AG09309 (cell line): ENCODE measurements at regions not wholly inside any gene's neighbourhood (a gene's known extent, or its start where the extent isn't known, plus 50 kb on each side); places are given as distances from the start of the nearest gene placed in this dataset.

Experiments used
- DNase-seq: peaks from one replicate; pipeline ENCODE4 v3.0.0-alpha.2; 2010; ENCODE audit warnings: low read depth
- H3K4me3 ChIP-seq: 2 replicates; pipeline ENCODE4 v1.5.1; 2011; ENCODE audit warnings: mild to moderate bottlenecking, low read depth, low read length, moderate library complexity; ENCODE audit not compliant: control insufficient read depth
- CTCF ChIP-seq: IDR thresholded peaks from 2 replicates; pipeline ENCODE4 v1.5.1; 2011; ENCODE audit warnings: mild to moderate bottlenecking, low read depth, low read length, inconsistent platforms; ENCODE audit not compliant: insufficient read depth, control insufficient read depth; ENCODE audit errors: missing control alignments

- no peak for DNase-seq
- TF ChIP-seq CTCF: no peak
- H3K4me3 ChIP-seq: no peak overlapping the region
These were observed 55.1 kb upstream of the RGS4 start for GRCh38 chr1:163013826-163014600.

GRCh38 chr1:163006051-163006834 lies 62.9 kb upstream of the RGS4 start:
- no peak for TF ChIP-seq CTCF

DNA sequence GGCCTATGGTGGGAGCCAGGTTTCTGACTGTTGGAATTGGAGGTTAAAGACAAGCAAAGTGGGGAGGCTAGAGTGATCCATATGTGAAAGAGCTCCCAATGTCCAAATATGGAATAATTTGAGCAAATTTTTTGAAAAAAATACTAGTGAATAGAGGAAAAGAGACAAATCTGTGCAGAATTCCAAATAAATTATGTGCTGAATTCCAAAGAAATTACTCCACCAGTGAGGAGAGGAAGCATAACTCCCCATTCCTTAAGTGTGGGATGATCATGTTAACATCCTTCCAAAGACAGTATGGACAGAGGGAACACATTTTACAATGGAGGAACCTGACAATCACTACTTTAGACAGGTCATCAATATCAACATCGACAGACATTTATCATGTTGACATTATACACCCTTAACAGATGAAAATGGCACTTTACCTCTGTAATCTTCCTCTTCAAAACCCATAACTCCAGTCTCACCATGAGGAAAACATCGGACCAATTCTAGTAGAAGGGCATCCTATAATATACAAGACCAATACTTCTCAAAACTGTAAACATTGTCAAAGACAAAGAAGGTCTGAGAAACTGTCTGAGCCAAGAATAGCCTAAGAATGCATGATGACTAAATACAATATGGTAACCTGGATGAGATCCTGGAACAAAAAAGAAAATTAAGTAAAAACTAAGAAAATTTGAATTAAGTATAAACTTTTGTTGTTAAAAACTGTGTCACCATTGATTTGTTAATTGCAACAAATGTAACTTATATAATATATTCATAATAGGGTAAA lies 71.5 kb upstream of the RGS4 start:
- no peak overlapping the region for H3K4me3 ChIP-seq
- peak; percentile 20 for DNase-seq
- no peak for TF ChIP-seq CTCF

More at GRCh38 chr1:163006051-163006834, 62.9 kb upstream of the RGS4 start:
- DNase-seq: no peak
- no peak overlapping the region for H3K4me3 ChIP-seq

DNA sequence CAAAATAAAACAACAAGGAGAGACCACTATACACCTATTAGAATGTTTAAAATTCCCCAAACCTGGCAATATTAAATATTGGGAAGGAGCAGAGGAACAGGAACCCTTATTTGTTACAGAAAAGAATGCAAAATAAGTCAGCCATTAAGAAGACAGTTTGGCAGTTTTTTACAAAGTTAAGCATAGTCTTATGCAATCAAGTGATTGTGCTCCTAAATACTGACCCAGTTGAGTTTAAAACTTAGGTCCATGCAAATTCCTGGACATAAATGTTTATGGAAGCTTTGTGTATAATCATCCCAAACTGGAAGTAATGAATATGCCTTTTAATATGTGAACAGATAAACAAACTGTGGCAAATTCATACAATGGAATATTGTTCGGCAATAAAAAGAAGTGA lies 72.9 kb upstream of the RGS4 start:
- TF ChIP-seq CTCF: no peak
- H3K4me3 ChIP-seq: no peak overlapping the region
- no peak for DNase-seq

- H3K4me3 ChIP-seq: no peak overlapping the region
- no peak for DNase-seq
- TF ChIP-seq CTCF: no peak
These were observed 74.2 kb upstream of the RGS4 start for GRCh38 chr1:162994921-162995320.

- no peak overlapping the region for H3K4me3 ChIP-seq
- TF ChIP-seq CTCF: no peak
- no peak for DNase-seq
These were observed 75.3 kb upstream of the RGS4 start for GRCh38 chr1:162993846-162994245.
